MM.1S (cell line): ENCODE measurements at regions not wholly inside any gene's neighbourhood (a gene's known extent, or its start where the extent isn't known, plus 50 kb on each side); places are given as distances from the start of the nearest gene placed in this dataset.

ENCODE experiments used
- DNase-seq: peaks from one replicate; pipeline ENCODE4 v3.0.0-alpha.2; 2015
- H2AFZ ChIP-seq: fragments of 300-600 bp; sonication (generic); 2 replicates; pipeline ENCODE4 v1.6.0; 2016; ENCODE audit warnings: antibody characterized with exemption, low read length
- H3F3A ChIP-seq: fragments of 300-600 bp; sonication (generic); 2 replicates; pipeline ENCODE4 v1.6.1; 2016; ENCODE audit warnings: mild to moderate bottlenecking, antibody characterized with exemption, low read length, moderate library complexity, mixed read lengths; ENCODE audit not compliant: insufficient read depth
- H3K27ac ChIP-seq: fragments of 300-600 bp; sonication (generic); 2 replicates; pipeline ENCODE4 v1.5.1; 2016; ENCODE audit warnings: mild to moderate bottlenecking, low read length
- H3K27me3 ChIP-seq: fragments of 300-600 bp; sonication (generic); replicated peaks from 2 replicates; pipeline ENCODE4 v1.6.0; 2016; ENCODE audit warnings: low read length; ENCODE audit not compliant: insufficient read depth
- H3K36me3 ChIP-seq: fragments of 300-600 bp; sonication (generic); replicated peaks from 2 replicates; pipeline ENCODE4 v1.6.1; 2016; ENCODE audit warnings: mild to moderate bottlenecking, low read length, mixed read lengths; ENCODE audit not compliant: insufficient read depth
- H3K4me1 ChIP-seq: fragments of 300-600 bp; sonication (generic); 2 replicates; pipeline ENCODE4 v1.6.1; 2016; ENCODE audit warnings: low read length, mixed read lengths
- H3K4me2 ChIP-seq: fragments of 300-600 bp; sonication (generic); 2 replicates; pipeline ENCODE4 v1.6.0; 2016; ENCODE audit warnings: low read depth, low read length
- H3K4me3 ChIP-seq: fragments of 300-600 bp; sonication (generic); 2 replicates; pipeline ENCODE4 v1.5.1; 2016; ENCODE audit warnings: low read length, mixed read lengths
- H3K79me2 ChIP-seq: fragments of 300-600 bp; sonication (generic); 2 replicates; pipeline ENCODE4 v1.6.1; 2016; ENCODE audit warnings: mixed run types, low read length, mixed read lengths
- H3K9ac ChIP-seq: fragments of 300-600 bp; sonication (generic); 2 replicates; pipeline ENCODE4 v1.6.1; 2016; ENCODE audit warnings: low read length, mixed read lengths
- H3K9me2 ChIP-seq: fragments of 300-600 bp; sonication (generic); replicated peaks from 2 replicates; pipeline ENCODE4 v1.6.1; 2016; ENCODE audit warnings: mild to moderate bottlenecking, low read length, mixed read lengths; ENCODE audit not compliant: insufficient read depth
- H3K9me3 ChIP-seq: fragments of 300-600 bp; sonication (generic); replicated peaks from 2 replicates; pipeline ENCODE4 v1.6.1; 2016; ENCODE audit warnings: mild to moderate bottlenecking, low read length, mixed read lengths; ENCODE audit not compliant: insufficient read depth
- H4K20me1 ChIP-seq: fragments of 300-600 bp; sonication (generic); 2 replicates; pipeline ENCODE4 v1.6.1; 2016; ENCODE audit warnings: mild to moderate bottlenecking, low read length, moderate library complexity, mixed read lengths; ENCODE audit not compliant: insufficient read depth
- EZH2 ChIP-seq: fragments of 300-600 bp; sonication (generic); optimal IDR thresholded peaks from 2 replicates; pipeline ENCODE3; 2017; ENCODE audit warnings: low read depth, mild to moderate bottlenecking, antibody characterized with exemption, low read length, mixed read lengths
- EZH2phosphoT487 ChIP-seq: fragments of 300-600 bp; sonication (generic); IDR thresholded peaks from 2 replicates; pipeline ENCODE4 v1.6.1; 2018; ENCODE audit warnings: antibody characterized with exemption, low read length
- TF ChIP-seq, protein P1 (sequence below): fragments of 300-600 bp; sonication (generic); IDR thresholded peaks from 2 replicates; pipeline ENCODE4 v1.5.1; 2016; ENCODE audit warnings: antibody characterized with exemption, low read length, mixed read lengths

DNA sequence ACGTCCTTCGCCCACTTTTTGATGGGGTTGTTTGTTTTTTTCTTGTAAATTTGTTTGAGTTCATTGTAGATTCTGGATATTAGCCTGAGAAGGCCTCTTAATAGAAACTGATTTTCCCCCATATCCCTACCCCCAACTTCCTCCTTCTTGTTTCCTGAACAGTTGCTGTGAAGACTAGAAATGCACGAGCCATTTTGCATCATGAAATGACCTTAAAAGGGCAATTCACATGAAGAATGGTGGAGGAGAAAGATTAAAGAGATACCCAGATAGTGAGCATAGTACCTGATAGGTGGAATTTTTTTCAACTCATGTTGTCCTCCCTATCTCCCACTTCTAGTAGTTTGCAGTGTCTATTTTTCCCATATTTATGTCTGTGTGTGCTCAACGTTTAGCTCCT is 55.2 kb upstream of the KCNH8 start:
- Histone ChIP-seq H3K4me2 (no peak overlapping the region), H3K4me3 (no peak overlapping the region), H3F3A (no peaks in the 10 kb centered on the region), H4K20me1 (no peaks in the 10 kb centered on the region), H3K79me2 (no peaks in the 10 kb centered on the region), H3K27ac (no peak overlapping the region), H3K9ac (no peak overlapping the region), H3K9me3 (no peaks in the 10 kb centered on the region), H3K36me3 (no peaks in the 10 kb centered on the region), H3K4me1 (peaks cover 4% of the 10 kb centered on the region; the same call in 1 of the 2 replicates), H2AFZ (no peak overlapping the region), H3K27me3 (no peaks in the 10 kb centered on the region), H3K9me2 (no peaks in the 10 kb centered on the region)
- TF ChIP-seq, protein P1, sequence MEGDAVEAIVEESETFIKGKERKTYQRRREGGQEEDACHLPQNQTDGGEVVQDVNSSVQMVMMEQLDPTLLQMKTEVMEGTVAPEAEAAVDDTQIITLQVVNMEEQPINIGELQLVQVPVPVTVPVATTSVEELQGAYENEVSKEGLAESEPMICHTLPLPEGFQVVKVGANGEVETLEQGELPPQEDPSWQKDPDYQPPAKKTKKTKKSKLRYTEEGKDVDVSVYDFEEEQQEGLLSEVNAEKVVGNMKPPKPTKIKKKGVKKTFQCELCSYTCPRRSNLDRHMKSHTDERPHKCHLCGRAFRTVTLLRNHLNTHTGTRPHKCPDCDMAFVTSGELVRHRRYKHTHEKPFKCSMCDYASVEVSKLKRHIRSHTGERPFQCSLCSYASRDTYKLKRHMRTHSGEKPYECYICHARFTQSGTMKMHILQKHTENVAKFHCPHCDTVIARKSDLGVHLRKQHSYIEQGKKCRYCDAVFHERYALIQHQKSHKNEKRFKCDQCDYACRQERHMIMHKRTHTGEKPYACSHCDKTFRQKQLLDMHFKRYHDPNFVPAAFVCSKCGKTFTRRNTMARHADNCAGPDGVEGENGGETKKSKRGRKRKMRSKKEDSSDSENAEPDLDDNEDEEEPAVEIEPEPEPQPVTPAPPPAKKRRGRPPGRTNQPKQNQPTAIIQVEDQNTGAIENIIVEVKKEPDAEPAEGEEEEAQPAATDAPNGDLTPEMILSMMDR, result no peak
- TF ChIP-seq EZH2phosphoT487 (no peak), EZH2 (no peak)
- no peak for DNase-seq

DNA sequence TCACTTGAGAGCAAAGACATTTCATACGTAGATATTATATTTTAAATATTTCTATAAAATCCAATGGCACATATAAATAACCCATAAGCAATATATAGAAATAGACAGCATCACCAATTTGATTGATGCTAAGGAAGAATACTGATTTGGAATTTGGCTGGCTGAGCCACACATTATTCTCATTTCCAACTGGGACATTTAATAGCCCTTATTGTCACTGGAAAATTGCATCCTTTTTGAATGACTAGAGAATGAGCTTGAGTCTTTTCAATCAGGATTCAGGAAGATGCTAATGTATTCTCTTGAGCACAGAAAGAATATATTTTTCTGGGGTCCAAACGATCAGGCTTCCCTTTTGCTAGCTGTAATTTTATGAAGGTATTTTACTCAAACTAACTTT is 70.9 kb upstream of the KCNH8 start:
- H3K36me3 ChIP-seq, result no peaks in the 10 kb centered on the region
- H3K4me2 ChIP-seq, result no peak overlapping the region
- no peaks in the 10 kb centered on the region for H3K79me2 ChIP-seq
- H2AFZ ChIP-seq, result no peak overlapping the region
- no peaks in the 10 kb centered on the region for H3K9me3 ChIP-seq
- no peak overlapping the region for H3K27ac ChIP-seq
- no peak overlapping the region for H3K9ac ChIP-seq
- H4K20me1 ChIP-seq, result no peaks in the 10 kb centered on the region
- H3K27me3 ChIP-seq, result no peaks in the 10 kb centered on the region
- H3K9me2 ChIP-seq, result no peaks in the 10 kb centered on the region
- TF ChIP-seq EZH2 (no peak), EZH2phosphoT487 (no peak)
- TF ChIP-seq, protein P1, result no peak
- no peaks in the 10 kb centered on the region for H3F3A ChIP-seq
- no peak for DNase-seq
- no peak overlapping the region for H3K4me3 ChIP-seq
- no peaks in the 10 kb centered on the region for H3K4me1 ChIP-seq

DNA sequence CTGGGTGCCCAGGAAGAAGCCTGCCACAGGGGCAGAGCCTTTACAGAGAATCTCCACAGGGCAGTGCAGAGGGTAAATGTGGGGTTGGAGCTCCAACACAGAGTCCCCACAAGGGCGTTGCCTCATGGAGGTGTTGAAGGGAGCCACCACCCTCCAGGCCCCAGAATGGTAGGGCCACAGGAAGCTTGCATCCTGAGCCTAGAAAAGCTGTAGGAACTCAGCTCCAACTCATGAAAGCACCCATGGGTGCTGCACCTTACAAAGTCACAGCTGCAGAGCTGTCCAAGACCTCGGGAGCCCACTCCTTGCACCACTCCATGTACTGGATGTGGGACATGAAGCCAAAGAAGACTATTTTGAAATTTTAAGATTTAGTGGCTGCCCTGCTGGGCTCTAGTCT is 73.3 kb upstream of the KCNH8 start:
- no peaks in the 10 kb centered on the region for H3K9me2 ChIP-seq
- no peaks in the 10 kb centered on the region for H3K4me1 ChIP-seq
- H3K4me2 ChIP-seq, result no peak overlapping the region
- H3K4me3 ChIP-seq, result no peak overlapping the region
- H3K27me3 ChIP-seq, result no peaks in the 10 kb centered on the region
- no peak for TF ChIP-seq EZH2phosphoT487
- no peak for TF ChIP-seq EZH2
- TF ChIP-seq, protein P1, result no peak
- DNase-seq, result no peak
- no peak overlapping the region for H3K27ac ChIP-seq
- H3F3A ChIP-seq, result no peaks in the 10 kb centered on the region
- no peaks in the 10 kb centered on the region for H3K9me3 ChIP-seq
- no peak overlapping the region for H2AFZ ChIP-seq
- no peaks in the 10 kb centered on the region for H3K79me2 ChIP-seq
- H3K9ac ChIP-seq, result no peak overlapping the region
- H3K36me3 ChIP-seq, result no peaks in the 10 kb centered on the region
- no peaks in the 10 kb centered on the region for H4K20me1 ChIP-seq
